SK-MEL-5 (cell line): ENCODE measurements at regions not wholly inside any gene's neighbourhood (a gene's known extent, or its start where the extent isn't known, plus 50 kb on each side); places are given as distances from the start of the nearest gene placed in this dataset.
"Not testable (repeated sequence)": the region's sequence is repeated elsewhere in the genome, so short reads cannot be mapped to it uniquely, and the experiment has no call there.

ENCODE experiments used
- DNase-seq: peaks from one replicate; pipeline ENCODE4 v3.0.0-alpha.2; 2016; ENCODE audit warnings: low read depth, low spot score
- in situ Hi-C: cut with HindIII; loops from 2 replicates; pipeline ENCODE4 v1.10.0; 2016; ENCODE audit warnings: low sequenced_read_pairs, high pct_unique_total_duplicates, low pct_unique_long_range_greater_than_20kb

- in situ Hi-C loops: no loop called here
These were observed 1335.9 kb downstream of the UQCRFS1 start for GRCh38 chr19:27876976-27877512.

GRCh38 chr19:27876489-27876888, 1336.5 kb downstream of the UQCRFS1 start:
- DNase-seq: no peak
- in situ Hi-C loops: no loop called here

More at GRCh38 chr19:27876976-27877512, 1335.9 kb downstream of the UQCRFS1 start:
- DNase-seq: no peak

GRCh38 chr19:27872370-27872769, 1340.6 kb downstream of the UQCRFS1 start:
- DNase-seq: no peak
- in situ Hi-C loops: no loop called here

- in situ Hi-C loops: no loop called here
- DNase-seq: no peak
These were observed 1342.7 kb downstream of the UQCRFS1 start for GRCh38 chr19:27870293-27870692.

- in situ Hi-C loops: no loop called here
- DNase-seq: no peak
These were observed 1344.9 kb downstream of the UQCRFS1 start for GRCh38 chr19:27868007-27868406.

GRCh38 chr19:27865927-27866777, 1346.8 kb downstream of the UQCRFS1 start:
- no peak for DNase-seq
- in situ Hi-C loops: no loop called here

- no peak for DNase-seq
- in situ Hi-C loops: no loop called here
These were observed 1351.5 kb downstream of the UQCRFS1 start for GRCh38 chr19:27861411-27861975.

- in situ Hi-C loops: no loop called here
- no peak for DNase-seq
These were observed 1352.5 kb downstream of the UQCRFS1 start for GRCh38 chr19:27860309-27860934.

- in situ Hi-C loops: no loop called here
- DNase-seq: no peak
These were observed 1353.3 kb downstream of the UQCRFS1 start for GRCh38 chr19:27859689-27860088.

GRCh38 chr19:27858981-27859581, 1353.9 kb downstream of the UQCRFS1 start:
- in situ Hi-C loops: no loop called here
- DNase-seq: no peak

- DNase-seq, in situ Hi-C loops: not testable (repeated sequence)
These were observed 1360.0 kb downstream of the UQCRFS1 start for GRCh38 chr19:27852931-27853330.

GRCh38 chr19:27851543-27852060, 1361.3 kb downstream of the UQCRFS1 start:
- no peak for DNase-seq
- in situ Hi-C loops: no loop called here

GRCh38 chr19:27851002-27851481, 1361.9 kb downstream of the UQCRFS1 start:
- in situ Hi-C loops: no loop called here
- no peak for DNase-seq

GRCh38 chr19:27846944-27847343, 1366.0 kb downstream of the UQCRFS1 start:
- in situ Hi-C loops: no loop called here
- no peak for DNase-seq

GRCh38 chr19:27844261-27844660, 1368.7 kb downstream of the UQCRFS1 start:
- in situ Hi-C loops: no loop called here
- DNase-seq: no peak

GRCh38 chr19:27843861-27844260, 1369.1 kb downstream of the UQCRFS1 start:
- DNase-seq: no peak
- in situ Hi-C loops: no loop called here

- no peak for DNase-seq
- in situ Hi-C loops: no loop called here
These were observed 1379.9 kb downstream of the UQCRFS1 start for GRCh38 chr19:27833031-27833430.

- in situ Hi-C loops: no loop called here
These were observed 1384.1 kb downstream of the UQCRFS1 start for GRCh38 chr19:27828829-27829228.

More at GRCh38 chr19:27828829-27829228, 1384.1 kb downstream of the UQCRFS1 start:
- no peak for DNase-seq
